ENCODE measurements at regions not wholly inside any gene's neighbourhood (a gene's known extent, or its start where the extent isn't known, plus 50 kb on each side); places are given as distances from the start of the nearest gene placed in this dataset.

DNA sequence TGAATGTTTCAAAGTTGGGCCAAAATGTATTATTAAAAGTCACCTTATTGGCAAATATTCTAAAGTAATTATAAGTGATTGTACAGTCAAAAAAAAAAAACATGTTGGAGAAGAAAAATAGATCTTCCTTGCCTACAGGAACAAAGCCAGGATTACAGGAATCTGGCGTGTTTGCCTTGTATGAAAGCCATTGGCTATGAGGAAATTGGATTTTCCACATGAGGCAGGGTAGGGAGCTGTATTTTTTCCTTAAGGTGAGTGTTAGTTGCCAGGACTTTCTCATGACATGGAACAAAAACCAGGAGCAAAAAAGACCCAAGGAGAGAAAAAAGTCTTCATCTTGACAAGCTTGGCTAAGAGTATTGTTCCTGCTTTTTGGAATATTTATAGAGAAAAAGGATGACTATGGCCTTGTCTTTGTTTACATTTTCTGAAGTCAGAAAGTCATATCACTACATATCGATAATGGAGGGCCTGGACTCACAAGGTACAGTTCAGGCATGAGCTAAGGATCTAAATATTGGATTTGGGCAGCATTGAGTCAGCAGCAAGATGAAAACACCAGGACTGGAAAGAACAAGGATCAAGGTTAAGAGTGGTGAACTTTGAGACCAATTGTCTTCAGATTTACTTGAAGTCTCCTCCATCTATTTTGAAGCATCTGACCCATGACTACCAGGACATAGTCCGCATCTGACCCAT lies 68.4 kb upstream of the FLRT2 start:
- CTCF ChIA-PET: no interaction called here

DNA sequence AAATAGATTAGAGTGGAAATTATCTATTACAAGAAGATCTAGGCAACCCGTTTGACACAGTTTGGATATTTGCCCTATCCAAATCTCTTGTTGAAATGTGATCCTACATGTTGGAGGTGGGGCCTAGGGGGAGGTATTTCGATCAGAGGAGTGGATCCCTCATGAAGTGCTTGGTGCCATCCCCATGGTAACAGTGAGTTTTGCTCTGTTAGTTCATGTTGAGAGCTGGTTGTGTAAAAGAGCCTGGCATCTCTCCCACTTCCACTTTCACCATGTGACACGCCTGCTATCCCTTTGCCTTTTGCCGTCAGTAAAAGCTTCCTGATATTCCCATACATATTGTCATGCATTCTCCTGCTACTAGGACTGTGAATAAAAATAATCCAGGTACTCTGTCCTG lies 66.4 kb upstream of the FLRT2 start:
- H3K27me3 Mint-ChIP-seq (ENCODE audit: insufficient read depth, unreplicated experiment): no peaks in the 10 kb centered on the region
- peaks cover 7% of the 10 kb centered on the region for H3K4me1 Mint-ChIP-seq (ENCODE audit: low read depth, unreplicated experiment)
- no peaks in the 10 kb centered on the region; the same call in 1 of the 2 replicates for H3K36me3 ChIP-seq (ENCODE audit: control insufficient read depth, insufficient read depth, low read length)
- no peaks in the 10 kb centered on the region for H3K27me3 ChIP-seq (replicated peaks; ENCODE audit: control insufficient read depth, insufficient read depth, low read length)
- no peak for DNase-seq
- no peak overlapping the region for H3K4me3 ChIP-seq (ENCODE audit: low read depth, low read length)
- ChIA-PET CTCF (no interaction called here), POLR2A (no interaction called here)
- TF ChIP-seq, protein P1, sequence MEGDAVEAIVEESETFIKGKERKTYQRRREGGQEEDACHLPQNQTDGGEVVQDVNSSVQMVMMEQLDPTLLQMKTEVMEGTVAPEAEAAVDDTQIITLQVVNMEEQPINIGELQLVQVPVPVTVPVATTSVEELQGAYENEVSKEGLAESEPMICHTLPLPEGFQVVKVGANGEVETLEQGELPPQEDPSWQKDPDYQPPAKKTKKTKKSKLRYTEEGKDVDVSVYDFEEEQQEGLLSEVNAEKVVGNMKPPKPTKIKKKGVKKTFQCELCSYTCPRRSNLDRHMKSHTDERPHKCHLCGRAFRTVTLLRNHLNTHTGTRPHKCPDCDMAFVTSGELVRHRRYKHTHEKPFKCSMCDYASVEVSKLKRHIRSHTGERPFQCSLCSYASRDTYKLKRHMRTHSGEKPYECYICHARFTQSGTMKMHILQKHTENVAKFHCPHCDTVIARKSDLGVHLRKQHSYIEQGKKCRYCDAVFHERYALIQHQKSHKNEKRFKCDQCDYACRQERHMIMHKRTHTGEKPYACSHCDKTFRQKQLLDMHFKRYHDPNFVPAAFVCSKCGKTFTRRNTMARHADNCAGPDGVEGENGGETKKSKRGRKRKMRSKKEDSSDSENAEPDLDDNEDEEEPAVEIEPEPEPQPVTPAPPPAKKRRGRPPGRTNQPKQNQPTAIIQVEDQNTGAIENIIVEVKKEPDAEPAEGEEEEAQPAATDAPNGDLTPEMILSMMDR (IDR thresholded peaks at IDR 0.05; ENCODE audit: insufficient read depth in 1 of 2, low read depth in 1 of 2, low read length in 1 of 2, severe bottlenecking in 1 of 2, unreplicated experiment in 1 of 2): no peak
- BruUV-seq (replicated peaks): no TSS peak
- H3K4me3 Mint-ChIP-seq (ENCODE audit: unreplicated experiment): no peak overlapping the region
- peaks cover 16% of the 10 kb centered on the region for H3K4me1 ChIP-seq
- intact Hi-C loops (cut with micrococcal nuclease; ENCODE audit: unreplicated experiment): no loop called here
- no peaks in the 10 kb centered on the region for H3K36me3 Mint-ChIP-seq (ENCODE audit: insufficient read depth, unreplicated experiment)
- H3K9me3 ChIP-seq: 0 out of 2 replicates have a peak, but pooled peaks cover 3% of the 10 kb centered on the region
- H3K27ac Mint-ChIP-seq (ENCODE audit: unreplicated experiment): no peak overlapping the region
- peaks cover 19% of the 10 kb centered on the region for H3K9me3 Mint-ChIP-seq (ENCODE audit: unreplicated experiment)

More for the DNA sequence above, 68.4 kb upstream of the FLRT2 start:
- Histone ChIP-seq H3K27me3 (replicated peaks; ENCODE audit: control insufficient read depth, insufficient read depth, low read length) (no peaks in the 10 kb centered on the region), H3K9me3 (0 out of 2 replicates have a peak, but pooled peaks cover 3% of the 10 kb centered on the region), H3K36me3 (ENCODE audit: control insufficient read depth, insufficient read depth, low read length) (no peaks in the 10 kb centered on the region; the same call in 1 of the 2 replicates), H3K4me1 (peaks cover 16% of the 10 kb centered on the region), H3K4me3 (ENCODE audit: low read depth, low read length) (no peak overlapping the region)
- Mint-ChIP-seq H3K36me3 (ENCODE audit: insufficient read depth, unreplicated experiment) (no peaks in the 10 kb centered on the region), H3K9me3 (ENCODE audit: unreplicated experiment) (peaks cover 19% of the 10 kb centered on the region), H3K27ac (ENCODE audit: unreplicated experiment) (no peak overlapping the region), H3K27me3 (ENCODE audit: insufficient read depth, unreplicated experiment) (no peaks in the 10 kb centered on the region), H3K4me3 (ENCODE audit: unreplicated experiment) (no peak overlapping the region), H3K4me1 (ENCODE audit: low read depth, unreplicated experiment) (peaks cover 7% of the 10 kb centered on the region)
- no peak for DNase-seq
- TF ChIP-seq, protein P1 (IDR thresholded peaks at IDR 0.05; ENCODE audit: insufficient read depth in 1 of 2, low read depth in 1 of 2, low read length in 1 of 2, severe bottlenecking in 1 of 2, unreplicated experiment in 1 of 2): no peak
- intact Hi-C loops (cut with micrococcal nuclease; ENCODE audit: unreplicated experiment): no loop called here
- POLR2A ChIA-PET: interaction anchor here (0.6 kb wide), 1 partner anchor 14 kb away, joined by 3 read pairs; no protein-coding TSS in a partner anchor
- BruUV-seq (replicated peaks): no TSS peak

DNA sequence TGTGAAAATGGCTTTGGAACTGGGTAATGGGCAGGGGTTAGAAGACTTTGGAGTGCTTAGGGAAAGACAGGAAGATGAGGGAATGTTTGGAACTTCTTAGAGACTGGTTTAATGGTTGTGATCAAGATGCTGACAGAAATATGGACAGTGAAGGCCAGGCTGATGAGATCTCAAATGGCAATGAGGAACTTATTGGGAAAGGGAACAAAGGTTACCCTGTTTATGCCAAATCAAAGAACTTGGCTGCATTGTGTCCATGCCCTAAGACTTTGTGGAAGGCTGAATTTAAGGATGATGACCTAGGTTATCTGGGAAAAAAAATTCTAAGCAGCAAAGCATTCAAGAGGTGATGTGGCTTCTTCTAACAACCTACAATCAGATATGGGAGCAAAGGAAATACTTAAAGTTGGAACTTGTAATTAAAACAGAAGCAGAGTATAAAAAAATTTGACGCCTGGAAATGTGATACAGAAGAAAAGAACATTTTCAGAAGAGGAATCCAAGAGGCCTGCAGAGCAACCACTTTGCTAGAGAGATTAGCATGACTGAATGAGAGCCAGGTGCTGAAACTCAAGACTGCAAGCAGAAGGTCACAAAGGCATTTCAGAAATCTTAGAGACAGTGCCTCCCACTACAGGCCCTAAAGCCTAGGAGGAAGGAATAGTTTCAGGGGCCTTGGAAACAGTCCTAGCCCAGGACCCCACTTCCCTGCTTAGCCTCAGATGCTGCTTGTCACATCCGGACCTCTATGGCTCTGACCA lies 65.6 kb upstream of the FLRT2 start:
- intact Hi-C loops (cut with micrococcal nuclease; ENCODE audit: unreplicated experiment): no loop called here
- POLR2A ChIA-PET: no interaction called here
- H3K4me3 ChIP-seq (ENCODE audit: low read depth, low read length): no peak overlapping the region
- Mint-ChIP-seq H3K4me3 (ENCODE audit: unreplicated experiment) (no peak overlapping the region), H3K27me3 (ENCODE audit: insufficient read depth, unreplicated experiment) (no peaks in the 10 kb centered on the region), H3K4me1 (ENCODE audit: low read depth, unreplicated experiment) (peaks cover 7% of the 10 kb centered on the region), H3K27ac (ENCODE audit: unreplicated experiment) (no peak overlapping the region), H3K36me3 (ENCODE audit: insufficient read depth, unreplicated experiment) (no peaks in the 10 kb centered on the region), H3K9me3 (ENCODE audit: unreplicated experiment) (peaks cover 19% of the 10 kb centered on the region)
- no peaks in the 10 kb centered on the region for H3K27me3 ChIP-seq (replicated peaks; ENCODE audit: control insufficient read depth, insufficient read depth, low read length)
- TF ChIP-seq, protein P1 (IDR thresholded peaks at IDR 0.05; ENCODE audit: insufficient read depth in 1 of 2, low read depth in 1 of 2, low read length in 1 of 2, severe bottlenecking in 1 of 2, unreplicated experiment in 1 of 2): no peak
- H3K4me1 ChIP-seq: peaks cover 16% of the 10 kb centered on the region
- CTCF ChIA-PET: no interaction called here
- H3K36me3 ChIP-seq (ENCODE audit: control insufficient read depth, insufficient read depth, low read length): no peaks in the 10 kb centered on the region; the same call in 1 of the 2 replicates
- no peak for DNase-seq
- no TSS peak for BruUV-seq (replicated peaks)
- 0 out of 2 replicates have a peak, but pooled peaks cover 3% of the 10 kb centered on the region for H3K9me3 ChIP-seq

Data from Caco-2 (cell line).